Type B pancreatic cell (in vitro differentiated cells): ENCODE measurements at regions not wholly inside any gene's neighbourhood (a gene's known extent, or its start where the extent isn't known, plus 50 kb on each side); places are given as distances from the start of the nearest gene placed in this dataset.
"Not testable (repeated sequence)": the region's sequence is repeated elsewhere in the genome, so short reads cannot be mapped to it uniquely, and the experiment has no call there.

ENCODE experiments used
- DNase-seq: peaks from one replicate; pipeline ENCODE4 v3.0.0; 2021; ENCODE audit warnings: mixed read lengths; ENCODE audit not compliant: unreplicated experiment; ENCODE audit errors: extremely low spot score
- H3K27ac Mint-ChIP-seq: 2 replicates; pipeline ENCODE4 v1.8.0; 2021; ENCODE audit warnings: mild to moderate bottlenecking, mixed read lengths
- H3K27me3 Mint-ChIP-seq: 2 replicates; pipeline ENCODE4 v1.8.0; 2021; ENCODE audit warnings: mixed read lengths
- H3K36me3 Mint-ChIP-seq: 2 replicates; pipeline ENCODE4 v1.8.0; 2021; ENCODE audit warnings: mixed read lengths
- H3K4me1 Mint-ChIP-seq: one replicate; pipeline ENCODE4 v1.8.0; 2021; ENCODE audit warnings: mixed read lengths; ENCODE audit not compliant: unreplicated experiment
- H3K4me3 Mint-ChIP-seq: 2 replicates; pipeline ENCODE4 v1.8.0; 2021; ENCODE audit warnings: mild to moderate bottlenecking, mixed read lengths
- H3K9me3 Mint-ChIP-seq: 2 replicates; pipeline ENCODE4 v1.8.0; 2021; ENCODE audit warnings: mixed read lengths
- CTCF ChIP-seq: fragments of 200-600 bp; sonication (generic); conservative IDR thresholded peaks from 2 replicates; pipeline ENCODE4 v1.5.0; 2021; ENCODE audit warnings: antibody characterized with exemption, mild to moderate bottlenecking

- DNase-seq = no peak
- Mint-ChIP-seq H3K27ac (no peak overlapping the region), H3K4me1 (no peaks in the 10 kb centered on the region), H3K4me3 (no peak overlapping the region), H3K27me3 (peaks cover 4% of the 10 kb centered on the region), H3K9me3 (no peaks in the 10 kb centered on the region), H3K36me3 (no peaks in the 10 kb centered on the region)
- no peak for TF ChIP-seq CTCF
Measured at GRCh38 chr9:88628114-88628513, 93.1 kb downstream of the NXNL2 start.

DNA sequence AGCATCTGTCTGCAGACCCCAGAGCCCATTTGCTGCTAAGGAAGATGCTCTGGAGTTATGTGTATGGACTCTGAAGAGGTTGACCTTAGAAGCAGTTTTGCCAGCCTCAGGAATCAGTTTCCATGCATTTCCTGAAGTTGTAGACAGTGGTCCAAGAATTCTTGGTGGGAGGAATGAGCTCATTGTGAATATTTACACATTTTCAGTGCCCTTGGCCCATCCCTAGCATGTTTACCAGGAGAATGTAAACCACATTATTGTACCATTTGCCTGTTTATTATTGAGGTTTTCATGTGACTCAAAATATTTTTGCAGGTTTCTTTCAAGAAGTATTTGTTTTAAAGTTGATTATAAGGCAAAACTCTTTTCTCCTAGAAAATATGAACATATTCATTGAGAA is 93.8 kb downstream of the NXNL2 start:
- no peaks in the 10 kb centered on the region for H3K9me3 Mint-ChIP-seq
- peaks cover 8% of the 10 kb centered on the region for H3K27me3 Mint-ChIP-seq

GRCh38 chr9:88630574-88630973 is 95.6 kb downstream of the NXNL2 start:
- not testable (repeated sequence) for H3K9me3 Mint-ChIP-seq, H3K27me3 Mint-ChIP-seq, H3K4me3 Mint-ChIP-seq, H3K36me3 Mint-ChIP-seq, H3K4me1 Mint-ChIP-seq, H3K27ac Mint-ChIP-seq, DNase-seq

More for the DNA sequence above, 93.8 kb downstream of the NXNL2 start:
- Mint-ChIP-seq H3K27ac (no peak overlapping the region), H3K4me3 (no peak overlapping the region), H3K4me1 (no peaks in the 10 kb centered on the region), H3K36me3 (no peaks in the 10 kb centered on the region)
- DNase-seq = no peak
- no peak for TF ChIP-seq CTCF

- no peaks in the 10 kb centered on the region for H3K36me3 Mint-ChIP-seq
- no peak overlapping the region for H3K4me3 Mint-ChIP-seq
- H3K9me3 Mint-ChIP-seq = peaks cover 20% of the 10 kb centered on the region
- no peak for DNase-seq
- H3K27me3 Mint-ChIP-seq = peaks cover 13% of the 10 kb centered on the region
- H3K4me1 Mint-ChIP-seq = no peaks in the 10 kb centered on the region
- TF ChIP-seq CTCF = no peak
- no peak overlapping the region for H3K27ac Mint-ChIP-seq
Measured at GRCh38 chr9:88635151-88635550, 100.2 kb downstream of the NXNL2 start.

DNA sequence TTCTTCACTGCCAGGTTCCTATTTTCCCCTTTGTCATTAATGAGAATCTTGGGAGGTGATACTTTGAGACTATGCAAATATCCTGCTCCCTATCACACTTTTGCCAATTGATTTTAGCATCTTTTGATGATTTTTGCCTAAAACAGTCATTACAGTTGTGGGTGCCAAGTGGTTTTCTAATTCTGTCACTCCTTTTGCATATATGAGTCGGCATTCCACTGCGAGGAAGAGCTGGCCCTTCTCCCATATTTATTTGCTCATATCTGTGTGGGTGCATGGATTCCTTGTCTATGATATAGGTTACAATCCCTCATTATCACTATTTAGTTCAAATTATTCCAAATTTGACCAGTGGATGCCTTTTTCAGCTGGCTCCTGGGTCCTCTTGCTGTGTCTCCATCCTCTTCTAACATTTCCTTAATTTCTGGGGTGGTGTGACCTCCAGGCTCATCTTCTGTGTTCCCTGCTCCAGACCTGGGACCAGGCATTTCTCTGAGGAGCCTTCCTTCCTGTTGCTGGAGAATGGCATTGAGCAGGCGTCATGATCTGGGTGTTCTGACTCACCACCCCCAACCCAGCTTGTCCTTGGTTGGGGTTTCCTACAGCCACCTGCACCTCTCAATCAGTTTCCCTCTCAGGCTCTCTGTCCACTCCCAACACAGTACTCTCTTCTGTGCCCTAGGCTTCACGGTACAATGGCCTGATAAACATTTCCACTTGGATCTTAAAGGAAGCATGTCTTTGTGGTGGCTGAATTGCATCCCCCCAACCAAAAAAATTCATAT is 106.7 kb downstream of the NXNL2 start:
- Mint-ChIP-seq H3K4me3 (no peak overlapping the region), H3K9me3 (peaks cover 11% of the 10 kb centered on the region), H3K27me3 (peaks cover 6% of the 10 kb centered on the region), H3K4me1 (no peaks in the 10 kb centered on the region), H3K36me3 (no peaks in the 10 kb centered on the region), H3K27ac (no peak overlapping the region)
- no peak for TF ChIP-seq CTCF
- no peak for DNase-seq

DNA sequence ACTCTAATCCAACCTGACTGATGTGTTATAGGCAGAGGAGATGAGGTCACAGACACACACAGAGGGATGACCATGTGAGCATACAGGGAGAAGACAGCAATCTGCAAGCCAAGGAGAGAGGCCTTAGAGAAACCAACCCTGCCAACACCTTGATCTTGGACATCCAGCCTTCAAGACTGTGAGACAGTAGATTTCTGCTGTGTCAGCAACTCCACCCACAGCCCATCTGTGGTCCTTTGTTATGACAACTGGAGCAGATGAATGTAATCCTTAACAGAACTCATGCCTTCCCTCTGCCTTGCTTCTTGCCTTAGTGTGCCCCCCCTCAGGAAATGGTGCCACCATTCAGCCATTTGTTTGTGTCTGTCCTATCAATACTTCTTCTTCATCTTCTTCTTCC is 107.4 kb downstream of the NXNL2 start:
- no peaks in the 10 kb centered on the region for H3K4me1 Mint-ChIP-seq
- DNase-seq = no peak
- no peak for TF ChIP-seq CTCF
- no peaks in the 10 kb centered on the region for H3K36me3 Mint-ChIP-seq
- no peak overlapping the region for H3K27ac Mint-ChIP-seq
- H3K9me3 Mint-ChIP-seq = peaks cover 5% of the 10 kb centered on the region
- H3K4me3 Mint-ChIP-seq = no peak overlapping the region
- H3K27me3 Mint-ChIP-seq = peaks cover 4% of the 10 kb centered on the region
